ENCODE measurements at regions not wholly inside any gene's neighbourhood (a gene's known extent, or its start where the extent isn't known, plus 50 kb on each side); places are given as distances from the start of the nearest gene placed in this dataset.
"Not testable (repeated sequence)": the region's sequence is repeated elsewhere in the genome, so short reads cannot be mapped to it uniquely, and the experiment has no call there.

- no peak for DNase-seq
Measured at GRCh38 chr10:94238006-94238617, 124.6 kb downstream of the NOC3L start.

- no peak for DNase-seq
Measured at GRCh38 chr10:94239696-94240095, 123.0 kb downstream of the NOC3L start.

GRCh38 chr10:94240491-94240890, 122.2 kb downstream of the NOC3L start:
- no peak for DNase-seq

- DNase-seq: no peak
Measured at GRCh38 chr10:94240901-94241300, 121.8 kb downstream of the NOC3L start.

DNA sequence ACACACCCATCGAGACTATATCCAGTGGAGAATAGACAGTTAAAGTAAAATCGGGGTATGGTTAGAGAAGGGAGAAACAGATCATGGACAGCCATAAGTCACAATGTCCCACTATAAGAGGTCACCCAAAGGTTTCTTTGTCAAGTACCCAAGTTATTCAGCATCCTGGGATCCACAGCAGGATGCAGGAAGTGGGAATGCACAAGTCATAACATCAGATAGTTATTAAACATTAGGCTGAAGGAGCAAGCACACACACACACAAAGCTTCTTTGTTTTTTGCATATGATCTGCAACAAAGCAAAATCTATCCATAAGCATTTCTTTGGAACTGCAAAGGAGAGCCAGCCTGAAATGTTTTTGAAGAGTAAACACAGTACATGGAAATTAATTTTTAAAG, 111.6 kb downstream of the NOC3L start:
- DNase-seq: no peak

DNA sequence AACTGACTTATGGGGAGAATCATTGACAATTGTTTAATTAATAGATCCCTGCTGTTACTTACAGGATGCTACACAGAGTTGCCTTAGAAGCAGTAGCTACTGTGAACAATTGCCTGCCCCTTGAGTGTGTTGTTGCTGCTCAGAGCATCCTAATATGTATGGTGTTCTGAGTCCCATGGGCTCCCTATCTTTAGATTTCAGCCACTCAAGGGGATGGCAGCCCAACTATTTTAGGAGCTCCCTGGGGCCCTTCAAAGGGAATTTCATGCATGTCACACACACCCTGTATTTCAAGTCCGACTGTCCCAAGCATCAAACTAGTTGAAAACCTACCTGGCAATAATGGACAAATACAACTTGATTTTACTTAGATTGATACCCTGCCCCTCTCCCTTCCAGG, 111.2 kb downstream of the NOC3L start:
- DNase-seq: no peak

DNA sequence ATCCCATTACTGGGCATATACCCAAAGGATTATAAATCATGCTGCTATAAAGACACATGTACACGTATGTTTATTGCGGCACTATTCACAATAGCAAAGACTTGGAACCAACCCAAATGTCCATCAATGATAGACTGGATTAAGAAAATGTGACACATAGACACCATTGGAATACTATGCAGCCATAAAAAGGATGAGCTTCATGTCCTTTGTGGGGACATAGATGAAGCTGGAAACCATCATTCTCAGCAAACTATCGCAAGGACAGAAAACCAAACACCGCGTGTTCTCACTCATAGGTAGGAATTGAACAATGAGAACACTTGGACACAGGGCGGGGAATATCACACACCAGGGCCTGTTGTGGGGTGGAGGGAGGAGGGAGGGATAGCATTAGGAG, 105.3 kb downstream of the NOC3L start:
- not testable (repeated sequence) for DNase-seq

DNA sequence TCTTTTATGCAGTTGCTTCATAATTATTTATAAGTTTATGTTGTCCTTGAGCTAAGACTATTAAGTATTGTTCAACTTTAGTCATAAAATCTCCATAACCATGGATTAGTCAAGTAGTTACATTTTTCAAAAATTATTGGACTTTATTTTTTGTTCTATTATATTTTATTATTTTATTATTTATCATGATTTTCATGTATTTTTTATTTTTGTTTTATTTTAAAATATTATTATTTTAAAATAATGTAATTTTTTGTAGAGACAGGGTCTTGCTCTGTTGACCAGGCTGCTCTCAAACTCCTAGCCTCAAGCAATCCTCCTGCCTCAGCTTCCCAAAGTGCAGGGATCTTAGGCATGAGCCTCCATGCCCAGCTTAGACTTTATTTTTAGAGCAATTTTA, 102.3 kb downstream of the NOC3L start:
- no peak for DNase-seq

GRCh38 chr10:94264085-94264484, 98.7 kb downstream of the NOC3L start:
- no peak for DNase-seq

GRCh38 chr10:94266091-94266490, 96.6 kb downstream of the NOC3L start:
- DNase-seq: no peak

DNA sequence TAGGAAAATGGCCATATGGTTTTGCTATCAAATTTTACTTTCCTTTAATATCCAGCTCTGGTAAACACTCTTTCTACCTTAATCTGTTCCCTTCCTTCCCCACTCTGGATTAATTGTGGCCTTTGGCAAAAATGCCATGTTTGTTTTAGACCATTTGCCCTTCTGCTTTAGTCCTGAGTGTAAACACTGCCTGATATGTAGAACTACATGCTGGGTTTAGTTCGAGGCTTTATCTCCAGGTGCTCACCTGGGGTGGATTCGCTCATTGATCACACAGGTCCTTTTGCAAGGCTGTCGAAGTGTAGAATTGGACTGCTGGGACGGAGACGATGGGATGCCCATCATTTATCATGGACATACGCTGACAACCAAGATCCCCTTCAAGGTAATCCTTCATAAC, 94.1 kb downstream of the NOC3L start:
- DNase-seq: no peak

DNA sequence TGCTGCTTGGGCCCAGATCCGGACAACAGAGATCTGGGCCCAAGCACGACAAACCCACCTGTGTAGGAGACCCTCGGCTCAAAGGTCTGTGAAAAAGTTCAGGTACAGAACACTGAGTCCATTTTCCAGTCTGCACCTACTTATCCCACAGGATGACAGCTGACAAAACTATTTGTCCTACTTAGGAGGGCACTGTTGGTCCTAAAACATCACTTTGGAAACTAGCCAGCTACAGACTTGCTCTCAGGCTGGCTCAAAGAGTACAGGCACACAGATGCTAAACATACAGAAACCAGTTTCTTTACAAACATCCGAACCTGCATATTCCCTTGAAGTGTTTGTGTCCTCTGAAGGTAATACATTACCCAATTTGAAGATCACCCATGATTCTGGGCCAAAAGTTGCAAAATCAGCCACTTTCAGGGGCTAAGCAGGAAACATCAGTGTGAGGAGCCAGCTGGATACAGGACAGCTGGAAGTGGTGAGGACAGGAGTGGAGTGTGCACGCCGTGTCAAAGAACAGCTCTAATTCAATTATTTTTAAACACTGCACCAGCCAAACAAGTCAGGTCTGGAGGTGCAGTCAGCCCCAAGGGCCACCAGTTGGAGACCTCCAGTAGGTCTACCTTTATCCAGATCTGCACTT, 88.5 kb downstream of the NOC3L start:
- no peak for DNase-seq

GRCh38 chr10:94276140-94276539, 86.6 kb downstream of the NOC3L start:
- DNase-seq: no peak

- no peak for DNase-seq
Measured at GRCh38 chr10:94277450-94277849, 85.3 kb downstream of the NOC3L start.

DNA sequence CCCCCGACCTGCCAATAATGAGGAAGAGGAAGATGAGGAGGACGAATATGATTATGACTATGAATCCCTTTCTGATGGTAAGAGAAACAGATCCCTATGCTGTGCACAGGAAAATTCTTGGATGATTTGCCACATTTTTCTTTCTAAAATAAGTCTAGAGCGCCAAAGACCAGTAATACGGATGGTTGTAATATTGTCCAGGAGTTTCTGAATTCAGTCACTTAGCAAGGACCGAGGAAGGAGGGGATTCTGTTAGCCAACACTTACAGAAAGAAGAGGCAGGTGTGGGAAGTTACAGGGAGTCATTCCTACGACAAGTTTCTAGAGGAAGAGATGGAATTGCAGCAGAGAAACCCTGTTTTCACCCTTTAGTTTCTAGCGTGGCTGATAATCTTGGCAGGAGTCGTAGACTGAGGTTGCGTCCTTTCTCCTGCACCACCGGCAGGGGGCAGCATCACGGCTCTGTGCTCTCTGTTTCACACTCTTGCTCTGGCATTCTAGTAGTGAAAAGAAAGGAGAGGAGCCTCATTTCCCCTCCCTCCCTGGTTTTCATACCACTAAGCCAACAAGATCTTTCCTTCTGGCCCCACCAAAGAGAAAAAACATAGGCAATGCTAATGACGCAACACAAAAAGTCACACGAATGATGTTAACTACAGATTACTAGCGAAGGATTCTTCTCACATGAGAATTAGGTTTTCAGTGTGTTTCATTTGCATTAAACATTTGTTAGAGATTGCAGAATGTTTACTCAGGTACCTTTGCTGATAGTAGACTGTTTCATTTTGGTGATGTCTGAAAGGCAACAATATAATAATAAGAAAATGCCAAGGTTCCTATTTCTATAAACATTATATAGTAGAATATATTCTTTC, 82.7 kb downstream of the NOC3L start:
- DNase-seq: peak; percentile 26

DNA sequence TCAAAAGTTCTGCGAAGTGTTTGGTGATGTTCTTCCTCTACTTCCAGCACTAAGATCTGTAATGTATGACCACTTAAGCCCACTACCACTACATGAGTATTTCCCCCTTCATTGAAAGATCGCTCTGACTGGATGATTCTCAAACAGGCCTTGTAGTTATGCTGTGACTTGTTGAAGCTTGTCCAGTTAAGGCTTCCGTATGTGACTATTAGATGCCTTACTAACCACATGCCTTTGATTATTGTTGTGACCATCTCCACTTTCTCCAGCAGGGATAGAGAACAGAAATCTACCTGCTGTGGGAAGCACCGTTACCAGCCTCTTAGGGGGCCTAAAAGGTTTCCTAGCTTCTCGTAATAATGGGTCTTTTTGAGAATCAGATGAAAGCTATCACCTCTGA, 81.1 kb downstream of the NOC3L start:
- no peak for DNase-seq

GRCh38 chr10:94282369-94282768, 80.4 kb downstream of the NOC3L start:
- DNase-seq: no peak

Data from inflammatory macrophage treated with lipopolysaccharide for 4 hours (primary cell).